Ovary (tissue), 3 donors: ENCODE measurements at regions not wholly inside any gene's neighbourhood (a gene's known extent, or its start where the extent isn't known, plus 50 kb on each side); places are given as distances from the start of the nearest gene placed in this dataset.

Source experiments
- EP300 ChIP-seq: sonication (generic); formaldehyde crosslinking; IDR thresholded peaks from one replicate; pipeline ENCODE4 v1.6.1; 2017; ENCODE audit warnings: antibody characterized with exemption
- TF ChIP-seq, protein P1 (sequence below), 3 donors: fragments of 450-650 bp in 2 of 3; fragments of 200-600 bp in 1 of 3; IDR thresholded peaks; one replicate each; pipeline versions ENCODE4 v1.5.1 to v1.8.0; 2016 to 2022; ENCODE audit warnings: antibody characterized with exemption in 3 of 3, mild to moderate bottlenecking in 1 of 3
- donor health status: DM: no; HTN: no; CAD: no.

DNA sequence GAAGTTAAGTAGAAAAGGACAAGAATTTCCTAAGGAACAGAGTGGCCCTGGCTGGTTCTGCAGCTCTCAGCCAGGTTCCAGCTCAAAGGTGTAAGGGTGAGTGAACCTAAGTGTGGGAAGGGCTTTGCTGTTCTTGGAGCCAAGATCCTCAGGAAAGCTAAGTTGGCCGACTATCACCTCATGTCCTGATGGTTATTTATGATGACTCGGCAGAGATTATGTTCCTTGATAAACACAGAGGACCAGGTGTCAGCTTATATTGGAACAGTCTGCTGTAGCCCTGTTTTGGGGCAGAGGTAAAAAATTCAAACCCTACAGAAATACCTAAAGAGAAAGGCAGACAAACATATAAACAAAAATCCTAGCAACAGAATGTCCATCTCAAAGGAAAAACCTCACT, 128.5 kb downstream of the TBX3 start:
- TF ChIP-seq, protein P1, sequence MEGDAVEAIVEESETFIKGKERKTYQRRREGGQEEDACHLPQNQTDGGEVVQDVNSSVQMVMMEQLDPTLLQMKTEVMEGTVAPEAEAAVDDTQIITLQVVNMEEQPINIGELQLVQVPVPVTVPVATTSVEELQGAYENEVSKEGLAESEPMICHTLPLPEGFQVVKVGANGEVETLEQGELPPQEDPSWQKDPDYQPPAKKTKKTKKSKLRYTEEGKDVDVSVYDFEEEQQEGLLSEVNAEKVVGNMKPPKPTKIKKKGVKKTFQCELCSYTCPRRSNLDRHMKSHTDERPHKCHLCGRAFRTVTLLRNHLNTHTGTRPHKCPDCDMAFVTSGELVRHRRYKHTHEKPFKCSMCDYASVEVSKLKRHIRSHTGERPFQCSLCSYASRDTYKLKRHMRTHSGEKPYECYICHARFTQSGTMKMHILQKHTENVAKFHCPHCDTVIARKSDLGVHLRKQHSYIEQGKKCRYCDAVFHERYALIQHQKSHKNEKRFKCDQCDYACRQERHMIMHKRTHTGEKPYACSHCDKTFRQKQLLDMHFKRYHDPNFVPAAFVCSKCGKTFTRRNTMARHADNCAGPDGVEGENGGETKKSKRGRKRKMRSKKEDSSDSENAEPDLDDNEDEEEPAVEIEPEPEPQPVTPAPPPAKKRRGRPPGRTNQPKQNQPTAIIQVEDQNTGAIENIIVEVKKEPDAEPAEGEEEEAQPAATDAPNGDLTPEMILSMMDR (IDR thresholded peaks at IDR 0.05) = no peak
- TF ChIP-seq EP300 = no peak
